Liver (tissue), 3 donors: ENCODE measurements at regions not wholly inside any gene's neighbourhood (a gene's known extent, or its start where the extent isn't known, plus 50 kb on each side); places are given as distances from the start of the nearest gene placed in this dataset.

Experiments used
- ATF3 ChIP-seq: IDR thresholded peaks from 2 replicates; pipeline ENCODE4 v1.6.1; 2016; ENCODE audit warnings: antibody characterized with exemption
- CTCF ChIP-seq: fragments of 150-350 bp; IDR thresholded peaks from 2 replicates; pipeline ENCODE4 v1.5.1; 2017; ENCODE audit warnings: improper control_type of control experiment, low read depth, low read length; ENCODE audit not compliant: missing input control
- FOXA1 ChIP-seq: IDR thresholded peaks from 2 replicates; pipeline ENCODE4 v1.6.1; 2016; ENCODE audit warnings: antibody characterized with exemption
- GABPA ChIP-seq, 2 donors: IDR thresholded peaks in 1 of 2; conservative IDR thresholded peaks in 1 of 2; 2 replicates each; pipeline ENCODE4 v1.6.1; 2016; ENCODE audit warnings: antibody characterized with exemption in 2 of 2, mild to moderate bottlenecking in 1 of 2, moderate library complexity in 1 of 2
- HNF4G ChIP-seq: IDR thresholded peaks from 2 replicates; pipeline ENCODE4 v1.6.1; 2016; ENCODE audit warnings: antibody characterized with exemption
- JUND ChIP-seq, 2 donors: IDR thresholded peaks; 2 replicates each; pipeline ENCODE4 v1.6.1; 2016; ENCODE audit warnings: antibody characterized with exemption in 2 of 2
- MAX ChIP-seq: IDR thresholded peaks from 2 replicates; pipeline ENCODE4 v1.6.1; 2016; ENCODE audit warnings: antibody characterized with exemption
- RAD21 ChIP-seq, 2 donors: IDR thresholded peaks; 2 replicates each; pipeline ENCODE4 v1.6.1; 2016; ENCODE audit warnings: antibody characterized with exemption in 2 of 2, mild to moderate bottlenecking in 2 of 2
- REST ChIP-seq: IDR thresholded peaks from 2 replicates; pipeline ENCODE4 v1.6.1; 2016; ENCODE audit warnings: antibody characterized with exemption, mild to moderate bottlenecking
- TAF1 ChIP-seq: conservative IDR thresholded peaks from 2 replicates; pipeline ENCODE4 v1.6.1; 2016; ENCODE audit warnings: antibody characterized with exemption, mild to moderate bottlenecking
- YY1 ChIP-seq: IDR thresholded peaks from 2 replicates; pipeline ENCODE4 v1.6.1; 2016; ENCODE audit warnings: antibody characterized with exemption, mild to moderate bottlenecking
- donor health status: healthy.
- donor health status: healthy.

- no peak for TF ChIP-seq GABPA (IDR thresholded peaks at IDR 0.05 in 1 of 2, conservative IDR thresholded peaks at IDR 0.05 in 1 of 2)
- TF ChIP-seq TAF1 = no peak
- TF ChIP-seq CTCF = no peak
- TF ChIP-seq FOXA1 = no peak
- TF ChIP-seq REST = no peak
- TF ChIP-seq ATF3 = no peak
- TF ChIP-seq MAX = no peak
- no peak for TF ChIP-seq YY1
- TF ChIP-seq HNF4G = no peak
- TF ChIP-seq RAD21 (IDR thresholded peaks at IDR 0.05) = no peak
- TF ChIP-seq JUND (IDR thresholded peaks at IDR 0.05) = no peak
Measured at GRCh38 chrX:19243431-19243830, 100.3 kb upstream of the PDHA1 start.
